ENCODE measurements at regions not wholly inside any gene's neighbourhood (a gene's known extent, or its start where the extent isn't known, plus 50 kb on each side); places are given as distances from the start of the nearest gene placed in this dataset.

GRCh38 chr15:66908744-66909095 lies 156.7 kb upstream of the SMAD3 start (continued):
- no peak for TF ChIP-seq USF2 (IDR thresholded peaks at IDR 0.05; ENCODE audit: low read depth, low read length)
- TF ChIP-seq RAD21 (IDR thresholded peaks at IDR 0.05; ENCODE audit: low read length): no peak

GRCh38 chr15:66909381-66909890 lies 156.0 kb upstream of the SMAD3 start:
- no peak overlapping the region for H4K91ac ChIP-seq (ENCODE audit: insufficient read depth, low read depth, low read length)
- ChIA-PET POLR2A (ENCODE audit: unreplicated experiment) (no interaction called here), CTCF (no interaction called here)
- no peak for DNase-seq
- H3K23ac ChIP-seq (ENCODE audit: low read depth, low read length): no peak overlapping the region
- dilution Hi-C loops (cut with HindIII; ENCODE audit: low sequenced_read_pairs, unreplicated experiment): no loop called here
- H3K9me1 ChIP-seq (ENCODE audit: insufficient read depth, low read length): no peaks in the 10 kb centered on the region
- no peak for ATAC-seq (ENCODE audit: low read depth)
- no peak overlapping the region for H2BK15ac ChIP-seq (ENCODE audit: low read depth, low read length)
- H2AFZ ChIP-seq (replicated peaks; ENCODE audit: low read length, poor library complexity): no peak overlapping the region
- no TSS peak for BruUV-seq (replicated peaks)
- no peaks in the 10 kb centered on the region for H3K36me3 ChIP-seq (ENCODE audit: control insufficient read depth, insufficient read depth, low read length)
- H3K14ac ChIP-seq (replicated peaks; ENCODE audit: low read depth, low read length): no peak overlapping the region
- intact Hi-C loops (cut with micrococcal nuclease): no loop called here
- no peak overlapping the region for H3K27ac ChIP-seq (ENCODE audit: insufficient read depth, low read length)
- H3K4me3 ChIP-seq (ENCODE audit: insufficient read depth, low read depth, low read length): no peak overlapping the region
- H3K18ac ChIP-seq (ENCODE audit: low read depth, low read length): no peak overlapping the region
- no peak overlapping the region for H4K5ac ChIP-seq (ENCODE audit: low read depth, low read length)
- H2AK5ac ChIP-seq (ENCODE audit: low read depth, low read length): no peak overlapping the region
- peaks cover 2% of the 10 kb centered on the region; the same call in 1 of the 2 replicates for H3K9me3 ChIP-seq (ENCODE audit: control insufficient read depth, insufficient read depth, low read length)
- H4K8ac ChIP-seq (ENCODE audit: low read depth in 2 of 2, low read length in 2 of 2): no peak overlapping the region
- H3K4ac ChIP-seq (ENCODE audit: low read depth, low read length): no peak overlapping the region
- H3K27me3 ChIP-seq (ENCODE audit: control insufficient read depth, insufficient read depth, low read length): peaks cover 2% of the 10 kb centered on the region; the same call in 1 of the 2 replicates
- H2BK20ac ChIP-seq (ENCODE audit: low read depth, low read length): no peak overlapping the region
- no peak overlapping the region for H3K56ac ChIP-seq (ENCODE audit: extremely low read depth, insufficient read depth, low read length)
- H4K20me1 ChIP-seq (ENCODE audit: insufficient read depth, low read length): no peaks in the 10 kb centered on the region
- H2BK5ac ChIP-seq (ENCODE audit: low read depth, low read length, poor library complexity, severe bottlenecking): no peak overlapping the region
- in situ Hi-C loops (cut with MboI; ENCODE audit: low sequenced_read_pairs): no loop called here
- H3K79me1 ChIP-seq (ENCODE audit: low read depth in 1 of 2, low read length in 2 of 2): no peaks in the 10 kb centered on the region
- H3K4me1 ChIP-seq (ENCODE audit: control insufficient read depth, insufficient read depth, low read length): peaks cover 12% of the 10 kb centered on the region
- no peak overlapping the region for H2BK120ac ChIP-seq (ENCODE audit: low read depth, low read length)
- TF ChIP-seq POLR2A (IDR thresholded peaks at IDR 0.05; ENCODE audit: low read depth, low read length) (no peak), CTCF (conservative IDR thresholded peaks at IDR 0.05; ENCODE audit: low read depth, low read length) (no peak), NFE2L2 (IDR thresholded peaks at IDR 0.05; ENCODE audit: low read depth, low read length) (no peak), BHLHE40 (IDR thresholded peaks at IDR 0.05; ENCODE audit: low read depth, low read length) (no peak), MAFK (IDR thresholded peaks at IDR 0.05; ENCODE audit: low read depth, low read length) (no peak)
- H3K9ac ChIP-seq (ENCODE audit: low read depth, low read length): no peak overlapping the region
- H3K4me2 ChIP-seq (ENCODE audit: low read depth, low read length): no peak overlapping the region
- 100% methylated on average over 2 of the region's 7 CpGs; no CpG with 5 or more reads in 1 of the 2 experiments for WGBS, 2 experiments (ENCODE audit: extremely low coverage in 2 of 2, insufficient read length in 1 of 2)
- no peak overlapping the region for H2AK9ac ChIP-seq (replicated peaks; ENCODE audit: low read depth, low read length, poor library complexity)
